GM21515 (cell line): ENCODE measurements at regions not wholly inside any gene's neighbourhood (a gene's known extent, or its start where the extent isn't known, plus 50 kb on each side); places are given as distances from the start of the nearest gene placed in this dataset.

Experiments
- ATAC-seq: cut with Tn5 transposase; IDR thresholded peaks from one replicate; pipeline ENCODE4 v1.9.1; 2021; ENCODE audit not compliant: unreplicated experiment

DNA sequence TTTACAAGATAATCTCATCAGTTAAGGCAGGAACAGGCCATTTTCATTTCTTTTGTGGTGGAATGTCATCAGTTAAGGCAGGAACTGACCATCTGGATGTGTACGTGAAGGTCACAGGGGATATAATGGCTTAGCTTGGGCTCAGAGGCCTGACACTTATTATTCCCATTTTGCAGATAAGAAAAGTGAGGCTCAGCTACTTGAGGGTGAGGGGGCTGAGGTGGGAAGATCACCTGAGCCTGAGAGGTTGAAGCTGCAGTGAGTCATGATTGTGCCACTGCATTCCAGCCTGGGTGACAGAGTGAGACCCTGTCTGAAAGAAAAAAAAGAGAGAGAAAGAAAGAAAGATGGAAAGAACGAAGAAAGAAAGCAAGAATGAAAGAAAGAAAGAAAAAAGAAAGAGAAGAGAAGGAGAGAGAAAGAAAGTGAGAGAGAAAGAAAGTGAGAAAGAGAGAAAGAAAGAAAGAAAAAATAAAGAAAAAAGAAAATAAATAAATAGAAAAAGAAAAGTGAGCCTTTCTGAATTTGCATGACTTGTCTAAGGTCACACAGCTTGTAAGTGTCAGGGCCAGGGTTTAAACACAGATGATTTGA lies 142.0 kb downstream of the TMEM30B start:
- ATAC-seq, result no peak

DNA sequence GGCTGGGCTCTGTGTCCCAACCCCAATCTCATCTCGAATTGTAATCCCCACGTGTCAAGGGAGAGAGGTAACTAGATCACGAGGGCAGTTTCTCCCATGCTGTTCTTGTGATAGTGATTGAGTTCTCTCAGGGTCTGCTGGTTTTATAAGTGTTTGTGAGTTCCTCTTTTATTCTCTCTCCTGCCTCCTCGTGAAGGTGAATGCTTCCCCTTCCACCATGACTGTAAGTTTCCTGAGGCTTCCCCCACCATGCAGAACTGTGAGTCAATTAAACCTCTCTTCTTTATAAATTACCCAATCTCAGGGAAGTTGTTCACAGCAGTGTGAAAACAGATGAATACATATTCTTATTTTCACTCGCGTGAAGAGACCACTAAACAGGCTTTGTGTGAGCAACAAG lies 148.2 kb downstream of the TMEM30B start:
- ATAC-seq, result no peak

GRCh38 chr14:61132336-61132735 lies 148.8 kb downstream of the TMEM30B start:
- ATAC-seq, result no peak

GRCh38 chr14:61130512-61131260 lies 149.6 kb downstream of the SLC38A6 start:
- no peak for ATAC-seq

- no peak for ATAC-seq
These were observed 148.2 kb downstream of the SLC38A6 start for GRCh38 chr14:61129168-61129745.

DNA sequence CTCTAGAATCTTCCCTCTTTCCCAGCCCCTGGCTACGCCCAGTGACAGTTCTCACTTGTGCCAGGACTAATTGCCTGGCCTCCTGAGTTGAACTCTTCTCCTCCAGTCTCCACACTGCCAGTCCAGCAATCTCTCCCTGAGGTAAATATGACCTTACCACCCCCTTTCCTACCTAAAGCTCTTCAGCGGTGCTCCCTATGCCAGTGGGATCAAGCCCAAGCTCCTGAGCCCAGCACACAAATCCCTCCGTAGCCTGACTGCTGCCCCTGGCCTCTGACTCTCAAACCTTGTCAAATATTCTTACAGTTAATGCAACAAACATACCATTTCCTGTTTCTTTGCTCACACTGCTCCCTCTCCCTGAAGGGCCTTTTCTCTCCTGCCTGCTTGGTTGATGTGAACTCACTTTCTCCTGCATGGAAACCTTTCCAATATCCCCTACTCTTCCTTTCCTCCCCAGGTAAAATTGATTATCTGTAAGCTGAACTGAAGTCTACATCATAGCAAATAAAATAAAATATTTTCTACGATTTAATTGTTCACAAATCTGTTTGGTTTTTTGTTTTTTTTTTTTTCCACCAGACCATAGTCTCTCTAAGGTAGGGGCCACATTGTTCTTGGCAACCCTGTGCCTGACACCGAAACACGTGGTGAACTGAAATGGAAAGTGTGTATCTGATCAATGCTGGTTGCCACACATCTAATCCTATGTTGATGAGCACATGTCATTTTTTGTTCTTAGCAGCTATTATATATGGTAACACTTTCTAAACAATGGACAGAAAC lies 147.5 kb downstream of the SLC38A6 start:
- ATAC-seq, result no peak

DNA sequence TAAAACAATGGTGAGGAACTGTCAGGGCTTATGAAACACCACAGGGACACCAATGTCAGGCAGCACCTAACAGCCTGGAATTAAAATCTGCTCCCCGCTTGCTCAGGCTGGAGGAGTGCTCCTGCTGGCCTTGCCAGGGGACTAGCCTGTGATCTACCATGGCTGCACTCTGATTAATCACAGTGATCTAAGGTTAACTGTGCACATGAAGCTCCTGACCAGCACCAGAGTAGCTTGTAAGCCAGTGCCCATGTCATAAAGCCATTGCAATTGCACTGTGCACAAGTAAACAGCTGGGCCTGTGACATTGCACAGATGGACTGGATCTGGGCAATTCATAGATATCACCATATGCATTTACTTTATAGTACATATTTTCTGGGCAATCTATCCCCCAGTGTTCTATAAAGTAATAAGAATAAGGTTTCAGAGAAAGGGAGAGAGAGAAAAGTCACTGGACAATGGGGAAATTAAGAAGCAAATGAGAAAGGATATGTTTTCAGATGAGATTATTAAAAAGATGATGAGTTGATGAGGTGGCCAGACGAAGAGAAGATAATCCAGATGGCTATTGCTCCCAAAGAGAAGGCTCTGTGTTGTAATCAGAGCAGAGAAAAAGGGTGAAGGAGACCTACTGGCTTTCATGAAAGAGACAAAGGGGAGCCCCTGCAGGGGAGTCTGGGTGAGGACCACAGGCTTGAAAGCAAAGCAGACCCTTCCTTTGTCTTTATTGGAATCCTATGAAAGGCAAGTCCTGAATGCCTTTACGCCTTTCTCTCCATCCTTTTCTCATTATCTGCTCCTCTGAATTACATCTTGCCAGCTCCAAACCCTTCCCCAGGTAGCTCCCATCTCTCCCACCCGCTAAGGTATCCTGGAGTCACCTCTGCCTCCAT lies 145.8 kb downstream of the SLC38A6 start:
- no peak for ATAC-seq

DNA sequence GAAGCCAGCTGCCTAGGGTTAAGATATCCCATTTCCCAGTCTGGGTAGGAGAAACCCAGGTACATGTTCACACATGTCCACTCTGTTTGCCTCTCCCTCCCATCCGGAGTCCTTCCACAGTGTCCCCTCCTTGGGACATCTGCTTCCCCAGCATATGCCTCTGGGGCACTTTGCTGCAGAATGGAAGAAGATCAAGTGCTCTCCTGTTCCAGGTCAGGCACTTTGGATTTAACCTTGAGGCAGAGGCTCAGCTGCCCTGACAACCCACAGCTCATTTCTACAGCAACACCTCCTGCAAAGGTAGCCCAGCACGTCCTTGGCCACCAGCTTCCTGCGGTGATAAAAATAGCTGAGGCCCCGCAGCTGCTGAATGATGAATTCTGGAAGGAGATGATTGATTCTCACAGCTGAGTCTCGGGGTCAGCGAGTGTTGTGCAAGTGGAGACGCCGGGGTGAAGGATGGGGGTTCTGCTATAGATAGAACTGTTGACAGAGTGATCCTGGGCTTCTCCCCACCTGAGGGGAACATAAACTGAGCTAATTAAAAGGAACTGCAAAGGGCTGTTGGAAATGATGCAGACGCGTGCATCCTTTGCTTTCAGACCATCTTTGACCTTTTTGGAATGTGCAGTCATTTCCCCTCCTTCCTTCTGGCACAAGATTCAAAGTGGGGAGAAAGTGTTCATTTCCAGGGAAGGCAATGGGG lies 145.0 kb downstream of the SLC38A6 start:
- no peak for ATAC-seq

GRCh38 chr14:61125041-61125866 lies 144.2 kb downstream of the SLC38A6 start:
- ATAC-seq, result no peak

DNA sequence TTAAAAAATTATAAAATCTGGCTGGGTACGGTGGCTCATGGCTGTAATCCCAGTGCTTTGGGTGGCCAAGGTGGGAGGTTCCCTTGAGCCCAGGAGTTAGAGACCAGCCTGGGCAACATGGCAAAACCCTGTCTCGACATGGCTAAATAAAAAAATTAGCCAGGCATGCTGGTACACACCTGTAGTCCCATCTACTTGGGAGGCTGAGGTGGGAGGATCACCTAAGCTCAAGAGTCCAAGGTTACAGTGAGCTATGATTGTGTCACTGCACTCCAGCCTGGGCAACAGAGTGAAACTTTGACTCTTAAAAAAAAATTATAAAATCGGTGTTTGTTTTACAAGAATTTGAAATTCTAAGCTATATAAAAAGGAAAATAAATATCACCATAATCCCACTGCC lies 141.8 kb downstream of the SLC38A6 start:
- no peak for ATAC-seq

GRCh38 chr14:61121355-61121787 lies 140.3 kb downstream of the SLC38A6 start:
- no peak for ATAC-seq

GRCh38 chr14:61120576-61120975 lies 139.5 kb downstream of the SLC38A6 start:
- ATAC-seq, result no peak

GRCh38 chr14:61119006-61119405 lies 138.0 kb downstream of the SLC38A6 start:
- no peak for ATAC-seq

DNA sequence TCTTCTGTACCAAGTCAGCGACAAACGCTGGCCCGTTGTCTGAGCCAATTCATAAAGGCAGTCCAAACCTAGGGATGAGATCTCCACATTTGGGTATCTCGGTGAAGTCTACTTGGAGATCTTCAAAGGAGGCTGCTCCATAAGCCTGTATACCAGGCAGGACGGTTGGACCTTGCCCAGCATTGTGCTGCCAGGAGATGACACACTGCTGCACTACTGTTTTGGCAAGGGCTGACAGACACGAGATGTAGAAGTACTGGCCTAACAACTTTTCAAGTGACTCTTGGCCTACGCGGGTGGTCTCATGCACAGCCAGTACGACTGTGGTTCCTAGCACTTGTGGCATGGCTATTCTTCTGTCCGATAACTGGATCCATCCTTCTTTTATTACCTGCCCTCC lies 135.3 kb downstream of the SLC38A6 start:
- no peak for ATAC-seq

- ATAC-seq, result no peak
These were observed 132.6 kb downstream of the SLC38A6 start for GRCh38 chr14:61113561-61114225.

DNA sequence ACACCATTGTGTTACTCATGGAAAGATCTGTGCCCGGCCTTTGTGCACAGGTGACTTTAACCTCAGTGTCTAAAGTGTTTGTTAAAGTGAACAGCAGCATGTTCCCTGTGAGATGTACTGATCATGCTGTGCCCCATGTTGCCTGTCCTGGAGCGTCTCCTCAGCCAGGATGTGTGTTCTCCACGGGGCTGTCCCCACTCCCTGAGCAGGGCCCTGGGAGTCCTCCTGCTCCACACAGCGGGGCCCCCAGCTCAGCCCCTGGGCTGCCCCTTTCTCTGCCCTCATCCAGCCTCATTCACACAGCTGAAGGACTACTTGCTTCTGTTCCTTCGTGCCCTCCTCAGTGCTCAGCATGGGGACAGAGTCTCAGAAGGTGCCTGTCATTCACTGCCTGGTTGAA lies 131.5 kb downstream of the SLC38A6 start:
- ATAC-seq, result no peak

DNA sequence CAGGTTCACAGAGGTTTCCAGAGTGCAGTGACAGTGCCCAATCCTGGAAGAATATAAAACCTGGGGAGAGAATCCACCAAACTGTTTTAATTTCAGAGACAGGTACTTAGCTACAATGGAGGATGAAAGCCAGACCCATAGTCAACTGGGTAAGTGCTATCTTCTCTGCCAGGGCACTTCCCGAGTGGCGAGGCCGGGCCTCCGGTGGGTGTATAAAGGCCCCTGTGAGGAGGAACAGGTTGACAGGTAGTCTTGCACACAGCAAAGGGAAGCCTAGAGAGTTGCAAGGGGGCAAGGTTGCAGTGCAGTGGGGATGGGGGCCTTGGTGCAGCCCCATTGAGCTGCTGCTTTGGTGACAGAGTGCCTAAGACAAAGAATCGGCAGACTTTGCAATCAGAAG lies 130.7 kb downstream of the SLC38A6 start:
- no peak for ATAC-seq

- no peak for ATAC-seq
These were observed 130.2 kb downstream of the SLC38A6 start for GRCh38 chr14:61111209-61111665.
